ENCODE measurements at regions not wholly inside any gene's neighbourhood (a gene's known extent, or its start where the extent isn't known, plus 50 kb on each side); places are given as distances from the start of the nearest gene placed in this dataset.

GRCh38 chr6:115870464-115870863 lies 190.2 kb downstream of the FRK start:
- Histone ChIP-seq H3K27ac (ENCODE audit: low read depth in 2 of 2, low read length in 1 of 2) (no peak overlapping the region), H3K9me2 (no peaks in the 10 kb centered on the region), H3K4me2 (no peak overlapping the region), H3K27me3 (ENCODE audit: insufficient read depth) (no peaks in the 10 kb centered on the region), H3K79me2 (ENCODE audit: insufficient read depth) (no peaks in the 10 kb centered on the region), H2AFZ (ENCODE audit: low read depth) (no peak overlapping the region), H3F3A (replicated peaks; ENCODE audit: insufficient read depth) (no peaks in the 10 kb centered on the region), H3K4me1 (ENCODE audit: control insufficient read depth in 1 of 2, insufficient read depth in 2 of 2, low read depth in 1 of 2, low read length in 1 of 2) (no peaks in the 10 kb centered on the region; a peak in 1 of 4 replicates), H3K9me3 (no peaks in the 10 kb centered on the region), H4K20me1 (ENCODE audit: insufficient read depth) (no peaks in the 10 kb centered on the region), H3K9ac (no peak overlapping the region), H3K4me3 (ENCODE audit: low read depth in 2 of 2, low read length in 1 of 2) (no peak overlapping the region), H3K36me3 (replicated peaks in 1 of 2; ENCODE audit: control insufficient read depth in 1 of 2, insufficient read depth in 2 of 2, low read length in 1 of 2) (no peaks in the 10 kb centered on the region)
- TF ChIP-seq IRF3 (IDR thresholded peaks at IDR 0.05; ENCODE audit: low read depth, low read length) (no peak), USF2 (IDR thresholded peaks at IDR 0.05; ENCODE audit: borderline replicate concordance, low read depth, low read length) (no peak), TAF1 (IDR thresholded peaks at IDR 0.05; ENCODE audit: borderline replicate concordance, low read depth, low read length) (no peak), NRF1 (IDR thresholded peaks at IDR 0.05; ENCODE audit: low read depth, low read length) (no peak), MXI1 (IDR thresholded peaks at IDR 0.05; ENCODE audit: low read depth, low read length) (no peak)
- CTCF ChIA-PET = no interaction called here
- DNase-seq = no peak
- 16% methylated on average over 4 of the region's 4 CpGs for WGBS (ENCODE audit: low lambda C conversion rate)
- POLR2A ChIA-PET = no interaction called here

- WGBS (ENCODE audit: low lambda C conversion rate) = 39% methylated on average over 2 of the region's 2 CpGs
These were observed 194.8 kb downstream of the FRK start for GRCh38 chr6:115865914-115866313.

More at GRCh38 chr6:115865914-115866313, 194.8 kb downstream of the FRK start:
- Histone ChIP-seq H2AFZ (ENCODE audit: low read depth) (no peak overlapping the region), H4K20me1 (ENCODE audit: insufficient read depth) (no peaks in the 10 kb centered on the region), H3K4me1 (ENCODE audit: control insufficient read depth in 1 of 2, insufficient read depth in 2 of 2, low read depth in 1 of 2, low read length in 1 of 2) (no peaks in the 10 kb centered on the region; a peak in 1 of 4 replicates), H3K27me3 (ENCODE audit: insufficient read depth) (no peaks in the 10 kb centered on the region), H3F3A (replicated peaks; ENCODE audit: insufficient read depth) (no peaks in the 10 kb centered on the region), H3K79me2 (ENCODE audit: insufficient read depth) (no peaks in the 10 kb centered on the region), H3K9me3 (no peaks in the 10 kb centered on the region), H3K4me3 (ENCODE audit: low read depth in 2 of 2, low read length in 1 of 2) (no peak overlapping the region), H3K9ac (no peak overlapping the region), H3K9me2 (no peaks in the 10 kb centered on the region), H3K4me2 (no peak overlapping the region), H3K27ac (ENCODE audit: low read depth in 2 of 2, low read length in 1 of 2) (no peak overlapping the region), H3K36me3 (replicated peaks in 1 of 2; ENCODE audit: control insufficient read depth in 1 of 2, insufficient read depth in 2 of 2, low read length in 1 of 2) (no peaks in the 10 kb centered on the region)
- TF ChIP-seq TEAD4 (IDR thresholded peaks at IDR 0.05; ENCODE audit: borderline replicate concordance, insufficient read depth) (no peak), MAX (IDR thresholded peaks at IDR 0.05; ENCODE audit: low read depth) (no peak), CTCF (IDR thresholded peaks at IDR 0.05) (no peak), MXI1 (IDR thresholded peaks at IDR 0.05; ENCODE audit: low read depth, low read length) (no peak), YY1 (IDR thresholded peaks at IDR 0.05; ENCODE audit: low read depth) (no peak), RAD21 (IDR thresholded peaks at IDR 0.05; ENCODE audit: low read length) (no peak), NFIC (IDR thresholded peaks at IDR 0.05; ENCODE audit: borderline replicate concordance) (no peak), FOXM1 (IDR thresholded peaks at IDR 0.05; ENCODE audit: low read depth) (no peak), EZH2phosphoT487 (IDR thresholded peaks at IDR 0.05; ENCODE audit: borderline replicate concordance, low read depth) (no peak)
- CTCF ChIA-PET = no interaction called here
- POLR2A ChIA-PET = no interaction called here
- no peak for DNase-seq

Measured in SK-N-SH (cell line).